Thyroid gland (tissue), 4 donors: ENCODE measurements at regions not wholly inside any gene's neighbourhood (a gene's known extent, or its start where the extent isn't known, plus 50 kb on each side); places are given as distances from the start of the nearest gene placed in this dataset.

Source experiments
- CTCF ChIP-seq, 6 experiments: fragments of 200-600 bp in 3 of 6; fragments of 450-650 bp in 3 of 6; sonication (generic) in 3 of 6; IDR thresholded peaks; one replicate each; pipeline ENCODE4 v1.5.1; 2016 to 2019; ENCODE audit warnings: antibody characterized with exemption in 6 of 6, mild to moderate bottlenecking in 2 of 6, inconsistent platforms in 1 of 6, moderate library complexity in 1 of 6
- POLR2A ChIP-seq, 2 donors: fragments of 450-650 bp; IDR thresholded peaks; one replicate each; pipeline ENCODE4 v1.6.1; 2017; ENCODE audit warnings: antibody characterized with exemption in 2 of 2, mild to moderate bottlenecking in 2 of 2, moderate library complexity in 1 of 2

DNA sequence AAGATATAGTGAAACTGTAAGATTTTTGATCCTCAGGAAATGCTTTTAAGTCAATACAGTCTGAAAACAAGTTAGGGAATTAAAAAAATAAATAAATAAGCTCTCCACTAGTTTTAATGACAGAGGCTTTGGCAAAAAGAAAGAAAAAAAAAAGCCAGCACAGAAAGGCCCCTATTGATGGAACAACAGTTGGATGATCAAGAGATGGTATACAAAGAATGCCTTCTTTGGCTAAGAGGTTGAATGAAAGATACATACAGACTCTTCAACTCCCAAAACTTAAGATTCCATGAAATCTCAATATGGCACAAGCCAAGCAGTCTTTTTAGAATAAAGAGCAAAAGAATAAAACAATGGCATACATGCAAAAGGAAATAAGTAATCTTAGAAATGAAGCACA, 64.0 kb upstream of the GALNT5 start:
- TF ChIP-seq CTCF (IDR thresholded peaks at IDR 0.05): no peak
- no peak for TF ChIP-seq POLR2A (IDR thresholded peaks at IDR 0.05)
